Tibial nerve (tissue), 4 donors: ENCODE measurements at regions not wholly inside any gene's neighbourhood (a gene's known extent, or its start where the extent isn't known, plus 50 kb on each side); places are given as distances from the start of the nearest gene placed in this dataset.
"Not testable (repeated sequence)": the region's sequence is repeated elsewhere in the genome, so short reads cannot be mapped to it uniquely, and the experiment has no call there.

Experiments used
- DNase-seq, 2 donors: peaks; one replicate each; pipeline ENCODE4 v3.0.0-alpha.2; 2019; ENCODE audit warnings: low spot score in 2 of 2
- H3K27ac ChIP-seq, 4 donors: fragments of 200-600 bp; sonication (generic) in 3 of 4; one replicate each; pipeline ENCODE4 v1.5.1; 2017 to 2019; ENCODE audit warnings: mild to moderate bottlenecking in 1 of 4
- H3K27me3 ChIP-seq, 2 donors: fragments of 200-600 bp; sonication (generic) in 1 of 2; one replicate each; pipeline versions ENCODE4 v1.5.1 to v1.6.0; 2017 to 2019
- H3K36me3 ChIP-seq, 3 donors: fragments of 200-600 bp; sonication (generic); one replicate each; pipeline ENCODE4 v1.5.1; 2018 to 2019
- H3K4me1 ChIP-seq, 4 donors: fragments of 200-600 bp; sonication (generic) in 3 of 4; one replicate each; pipeline ENCODE4 v1.5.1; 2017 to 2019
- H3K4me3 ChIP-seq, 4 donors: fragments of 200-600 bp; sonication (generic) in 3 of 4; one replicate each; pipeline ENCODE4 v1.5.1; 2017 to 2019; ENCODE audit warnings: mild to moderate bottlenecking in 1 of 4, moderate library complexity in 1 of 4
- H3K9me3 ChIP-seq, 4 donors: fragments of 200-600 bp; sonication (generic) in 3 of 4; one replicate each; pipeline ENCODE4 v1.5.1; 2017 to 2019
- CTCF ChIP-seq, 5 experiments: fragments of 200-600 bp in 3 of 5; fragments of 450-650 bp in 2 of 5; sonication (generic) in 3 of 5; IDR thresholded peaks; one replicate each; pipeline ENCODE4 v1.5.1; 2016 to 2019; ENCODE audit warnings: antibody characterized with exemption in 5 of 5, mild to moderate bottlenecking in 3 of 5, moderate library complexity in 2 of 5
- EP300 ChIP-seq, 2 donors: sonication (generic); formaldehyde crosslinking; IDR thresholded peaks; one replicate each; pipeline ENCODE4 v1.6.1; 2017; ENCODE audit warnings: antibody characterized with exemption in 2 of 2, mild to moderate bottlenecking in 1 of 2
- POLR2A ChIP-seq, 2 donors: fragments of 450-650 bp; IDR thresholded peaks; one replicate each; pipeline ENCODE4 v1.6.1; 2017; ENCODE audit warnings: antibody characterized with exemption in 2 of 2, mild to moderate bottlenecking in 2 of 2, moderate library complexity in 2 of 2
- WGBS, 2 donors: methylation state at CpG; one replicate each; pipeline ENCODE4 v1.1.5; 2018; 5-methylcytosine and 5-hydroxymethylcytosine counted together

- H3K27me3 ChIP-seq = no peaks in the 10 kb centered on the region
- TF ChIP-seq POLR2A (IDR thresholded peaks at IDR 0.05) (no peak), EP300 (IDR thresholded peaks at IDR 0.05) (no peak), CTCF (IDR thresholded peaks at IDR 0.05) (no peak)
- no peak overlapping the region for H3K4me3 ChIP-seq
- H3K9me3 ChIP-seq = no peaks in the 10 kb centered on the region
- H3K36me3 ChIP-seq = no peaks in the 10 kb centered on the region
- 81 to 85% methylated on average over 13 of the region's 13 CpGs for WGBS, 2 donors
- no peaks in the 10 kb centered on the region for H3K4me1 ChIP-seq
- no peak for DNase-seq
- H3K27ac ChIP-seq = no peak overlapping the region
Measured at GRCh38 chr11:37905707-37906417, 1307.8 kb upstream of the RAG2 start.

- Histone ChIP-seq H3K27ac (no peak overlapping the region), H3K27me3 (no peaks in the 10 kb centered on the region), H3K4me1 (no peaks in the 10 kb centered on the region), H3K4me3 (no peak overlapping the region), H3K9me3 (peaks cover 0 to 27% (median 0%) of the 10 kb centered on the region in 4 donors), H3K36me3 (no peaks in the 10 kb centered on the region)
- TF ChIP-seq POLR2A (IDR thresholded peaks at IDR 0.05) (no peak), EP300 (IDR thresholded peaks at IDR 0.05) (no peak), CTCF (IDR thresholded peaks at IDR 0.05) (no peak)
- no peak for DNase-seq
Measured at GRCh38 chr11:37896016-37896415, 1298.0 kb upstream of the RAG2 start.

GRCh38 chr11:37881741-37882140 is 1283.7 kb upstream of the RAG2 start:
- 83% methylated on average over 3 of the region's 3 CpGs for WGBS, 2 donors
- no peak overlapping the region for H3K4me3 ChIP-seq
- no peaks in the 10 kb centered on the region for H3K27me3 ChIP-seq
- no peaks in the 10 kb centered on the region for H3K36me3 ChIP-seq
- DNase-seq = no peak
- no peaks in the 10 kb centered on the region for H3K4me1 ChIP-seq
- TF ChIP-seq POLR2A (IDR thresholded peaks at IDR 0.05) = no peak
- no peak for TF ChIP-seq EP300 (IDR thresholded peaks at IDR 0.05)
- TF ChIP-seq CTCF (IDR thresholded peaks at IDR 0.05) = no peak
- no peaks in the 10 kb centered on the region for H3K9me3 ChIP-seq
- H3K27ac ChIP-seq = no peak overlapping the region

GRCh38 chr11:37861671-37862070 is 1263.6 kb upstream of the RAG2 start:
- 86 to 94% methylated on average over 1 of the region's 1 CpG for WGBS, 2 donors
- Histone ChIP-seq H3K36me3 (no peaks in the 10 kb centered on the region), H3K27me3 (no peaks in the 10 kb centered on the region), H3K4me1 (no peaks in the 10 kb centered on the region), H3K4me3 (no peak overlapping the region), H3K27ac (no peak overlapping the region), H3K9me3 (no peaks in the 10 kb centered on the region)
- TF ChIP-seq EP300 (IDR thresholded peaks at IDR 0.05) (no peak), CTCF (IDR thresholded peaks at IDR 0.05) (no peak), POLR2A (IDR thresholded peaks at IDR 0.05) (no peak)
- DNase-seq = no peak

- not testable (repeated sequence) for H3K36me3 ChIP-seq, DNase-seq, H3K27ac ChIP-seq, H3K4me1 ChIP-seq, H3K4me3 ChIP-seq, H3K27me3 ChIP-seq, H3K9me3 ChIP-seq
- 55 to 57% methylated on average over 7 of the region's 7 CpGs for WGBS, 2 donors
Measured at GRCh38 chr11:37858806-37859537, 1260.9 kb upstream of the RAG2 start.
